KMS-11 (cell line): ENCODE measurements at regions not wholly inside any gene's neighbourhood (a gene's known extent, or its start where the extent isn't known, plus 50 kb on each side); places are given as distances from the start of the nearest gene placed in this dataset.
"Not testable (repeated sequence)": the region's sequence is repeated elsewhere in the genome, so short reads cannot be mapped to it uniquely, and the experiment has no call there.

ENCODE experiments used
- H2AFZ ChIP-seq: fragments of 200-600 bp; sonication (generic); 2 replicates; pipeline ENCODE4 v1.6.1; 2016; ENCODE audit warnings: antibody characterized with exemption, mixed run types, low read depth
- H3K27ac ChIP-seq: fragments of 200-600 bp; sonication (generic); 2 replicates; pipeline ENCODE4 v1.6.1; 2016; ENCODE audit warnings: mild to moderate bottlenecking, mixed run types
- H3K27me3 ChIP-seq: fragments of 200-600 bp; sonication (generic); 2 replicates; pipeline ENCODE4 v1.6.1; 2017; ENCODE audit warnings: mild to moderate bottlenecking, low read depth, mixed run types, moderate library complexity; ENCODE audit not compliant: insufficient read depth
- H3K36me3 ChIP-seq: fragments of 200-600 bp; sonication (generic); 2 replicates; pipeline ENCODE4 v1.6.1; 2017; ENCODE audit warnings: mild to moderate bottlenecking, mixed run types; ENCODE audit not compliant: insufficient read depth
- H3K4me1 ChIP-seq: fragments of 200-600 bp; sonication (generic); 2 replicates; pipeline ENCODE4 v1.6.1; 2016; ENCODE audit warnings: mild to moderate bottlenecking, low read depth, mixed run types; ENCODE audit not compliant: poor library complexity, severe bottlenecking
- H3K4me2 ChIP-seq: fragments of 200-600 bp; sonication (generic); 2 replicates; pipeline ENCODE4 v1.7.0; 2016; ENCODE audit warnings: mild to moderate bottlenecking, mixed run types
- H3K4me3 ChIP-seq: fragments of 200-600 bp; sonication (generic); IDR thresholded peaks from 2 replicates; pipeline ENCODE4 v1.6.1; 2017; ENCODE audit warnings: low read depth, low read length, mixed read lengths; ENCODE audit not compliant: insufficient read depth
- H3K79me2 ChIP-seq: fragments of 200-600 bp; sonication (generic); 2 replicates; pipeline ENCODE4 v1.6.1; 2016; ENCODE audit warnings: low read depth, mixed run types; ENCODE audit not compliant: insufficient read depth
- H3K9ac ChIP-seq: fragments of 200-600 bp; sonication (generic); 2 replicates; pipeline ENCODE4 v1.6.1; 2016; ENCODE audit warnings: mild to moderate bottlenecking, mixed run types
- H4K20me1 ChIP-seq: fragments of 200-600 bp; sonication (generic); 2 replicates; pipeline ENCODE4 v1.6.1; 2016; ENCODE audit warnings: mild to moderate bottlenecking, mixed run types; ENCODE audit not compliant: insufficient read depth
- TF ChIP-seq, protein P1 (sequence below): fragments of 200-600 bp; sonication (generic); conservative IDR thresholded peaks from 2 replicates; pipeline ENCODE4 v1.6.1; 2017; ENCODE audit warnings: low read depth, mild to moderate bottlenecking, antibody characterized with exemption, low read length, moderate library complexity, mixed read lengths

DNA sequence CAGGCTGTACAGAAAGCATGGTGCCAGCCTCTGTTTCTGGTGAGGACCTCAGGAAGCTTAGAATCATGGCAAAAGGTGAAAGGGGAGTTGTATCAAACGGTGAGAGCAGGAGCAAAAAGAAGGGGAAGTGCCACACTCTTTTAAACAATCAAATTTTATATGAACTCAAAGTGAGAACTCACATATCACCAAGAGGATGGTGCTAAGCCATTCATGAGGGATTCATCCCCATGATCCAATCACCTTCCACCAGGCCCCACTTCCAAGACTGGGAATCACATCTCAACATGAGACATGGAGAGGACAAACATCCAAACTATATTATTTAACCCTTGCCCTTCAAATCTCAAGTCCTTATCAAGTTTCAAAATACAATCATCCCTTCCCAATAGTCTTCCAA lies 836.7 kb downstream of the SLITRK5 start:
- no peak overlapping the region for H3K4me3 ChIP-seq
- H3K4me2 ChIP-seq: no peak overlapping the region
- no peak overlapping the region for H3K9ac ChIP-seq
- H3K36me3 ChIP-seq: no peaks in the 10 kb centered on the region
- no peak overlapping the region for H3K27ac ChIP-seq
- H3K27me3 ChIP-seq: no peaks in the 10 kb centered on the region
- H2AFZ ChIP-seq: no peak overlapping the region
- no peaks in the 10 kb centered on the region for H3K79me2 ChIP-seq
- H3K4me1 ChIP-seq: no peaks in the 10 kb centered on the region
- H4K20me1 ChIP-seq: no peaks in the 10 kb centered on the region
- TF ChIP-seq, protein P1, sequence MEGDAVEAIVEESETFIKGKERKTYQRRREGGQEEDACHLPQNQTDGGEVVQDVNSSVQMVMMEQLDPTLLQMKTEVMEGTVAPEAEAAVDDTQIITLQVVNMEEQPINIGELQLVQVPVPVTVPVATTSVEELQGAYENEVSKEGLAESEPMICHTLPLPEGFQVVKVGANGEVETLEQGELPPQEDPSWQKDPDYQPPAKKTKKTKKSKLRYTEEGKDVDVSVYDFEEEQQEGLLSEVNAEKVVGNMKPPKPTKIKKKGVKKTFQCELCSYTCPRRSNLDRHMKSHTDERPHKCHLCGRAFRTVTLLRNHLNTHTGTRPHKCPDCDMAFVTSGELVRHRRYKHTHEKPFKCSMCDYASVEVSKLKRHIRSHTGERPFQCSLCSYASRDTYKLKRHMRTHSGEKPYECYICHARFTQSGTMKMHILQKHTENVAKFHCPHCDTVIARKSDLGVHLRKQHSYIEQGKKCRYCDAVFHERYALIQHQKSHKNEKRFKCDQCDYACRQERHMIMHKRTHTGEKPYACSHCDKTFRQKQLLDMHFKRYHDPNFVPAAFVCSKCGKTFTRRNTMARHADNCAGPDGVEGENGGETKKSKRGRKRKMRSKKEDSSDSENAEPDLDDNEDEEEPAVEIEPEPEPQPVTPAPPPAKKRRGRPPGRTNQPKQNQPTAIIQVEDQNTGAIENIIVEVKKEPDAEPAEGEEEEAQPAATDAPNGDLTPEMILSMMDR: no peak

DNA sequence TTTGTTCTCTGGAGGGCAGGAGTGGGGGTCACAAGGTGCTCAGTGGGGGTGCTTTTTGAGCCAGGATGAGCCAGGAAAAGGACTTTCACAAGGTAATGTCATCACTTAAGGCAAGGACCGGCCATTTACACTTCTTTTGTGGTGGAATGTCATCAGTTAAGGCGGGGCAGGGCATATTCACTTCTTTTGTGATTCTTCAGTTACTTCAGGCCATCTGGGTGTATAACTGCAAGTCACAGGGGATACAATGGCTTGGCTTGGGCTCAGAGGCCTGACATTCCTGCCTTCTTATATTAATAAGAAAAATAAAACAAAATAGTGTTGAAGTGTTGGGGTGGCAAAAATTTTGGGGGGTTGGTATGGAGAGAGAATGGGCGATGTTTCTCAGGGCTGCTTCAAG lies 841.8 kb downstream of the SLITRK5 start:
- not testable (repeated sequence) for H4K20me1 ChIP-seq, H3K36me3 ChIP-seq, H3K9ac ChIP-seq, H2AFZ ChIP-seq, H3K4me2 ChIP-seq, H3K27ac ChIP-seq, H3K4me1 ChIP-seq, H3K79me2 ChIP-seq, H3K27me3 ChIP-seq, H3K4me3 ChIP-seq

DNA sequence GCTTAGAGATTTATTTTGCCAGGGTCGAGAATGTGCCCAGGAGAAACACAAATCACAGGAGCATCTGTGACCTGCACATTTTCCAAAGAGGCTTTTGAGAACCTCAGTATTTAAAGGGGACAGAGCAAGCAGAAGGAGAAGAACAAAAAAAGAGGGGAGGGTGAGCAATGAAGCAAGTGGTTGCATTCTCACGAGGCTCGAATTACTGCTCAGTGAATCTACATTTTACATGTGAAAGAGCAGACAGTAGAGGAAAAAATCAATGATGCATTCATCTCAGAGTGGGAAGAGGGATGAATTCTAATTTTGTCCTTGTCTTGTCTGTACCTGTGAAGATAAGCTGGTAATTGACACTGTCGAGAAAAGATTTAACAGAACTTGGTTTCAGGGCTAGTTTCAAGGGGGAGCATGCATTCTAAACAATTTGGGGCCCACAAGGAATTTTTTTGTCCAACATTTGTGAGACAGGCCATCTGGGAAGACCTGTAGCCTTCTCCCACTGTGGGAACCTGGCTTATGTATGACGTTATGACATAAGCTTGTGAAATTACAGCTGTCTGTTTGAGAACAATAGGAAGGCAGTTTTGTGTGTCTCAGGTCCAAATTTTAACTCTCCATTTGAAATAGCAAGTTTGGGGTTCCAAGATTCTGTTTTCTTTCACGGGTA lies 855.1 kb downstream of the SLITRK5 start:
- H3K27ac ChIP-seq: no peak overlapping the region
- no peaks in the 10 kb centered on the region for H4K20me1 ChIP-seq
- no peak overlapping the region for H3K4me3 ChIP-seq
- H3K4me2 ChIP-seq: no peak overlapping the region
- H3K27me3 ChIP-seq: no peaks in the 10 kb centered on the region
- TF ChIP-seq, protein P1: no peak
- H3K79me2 ChIP-seq: no peaks in the 10 kb centered on the region
- H3K4me1 ChIP-seq: no peaks in the 10 kb centered on the region
- H3K36me3 ChIP-seq: no peaks in the 10 kb centered on the region
- H3K9ac ChIP-seq: no peak overlapping the region
- H2AFZ ChIP-seq: no peak overlapping the region

DNA sequence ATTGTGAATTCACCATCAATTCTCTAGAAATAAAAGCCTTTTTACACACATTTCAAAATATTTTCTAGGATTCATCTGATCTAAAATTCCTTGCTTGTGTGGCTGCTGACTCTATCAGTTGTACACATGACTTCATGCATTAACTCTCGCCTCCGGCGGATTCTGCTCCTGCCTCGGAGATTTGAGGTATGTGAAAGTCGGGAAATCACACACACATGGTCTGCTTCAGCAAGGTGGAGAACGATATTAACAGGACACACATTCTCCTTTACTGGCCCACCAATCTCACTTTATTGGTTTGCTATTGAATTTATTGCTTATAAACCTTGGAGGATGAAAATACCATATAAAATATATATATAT lies 855.7 kb downstream of the SLITRK5 start:
- Histone ChIP-seq H3K27me3 (no peaks in the 10 kb centered on the region), H3K79me2 (no peaks in the 10 kb centered on the region), H3K27ac (no peak overlapping the region), H2AFZ (no peak overlapping the region), H3K36me3 (no peaks in the 10 kb centered on the region), H4K20me1 (no peaks in the 10 kb centered on the region), H3K4me1 (no peaks in the 10 kb centered on the region), H3K9ac (no peak overlapping the region), H3K4me2 (no peak overlapping the region), H3K4me3 (no peak overlapping the region)
- TF ChIP-seq, protein P1: no peak

DNA sequence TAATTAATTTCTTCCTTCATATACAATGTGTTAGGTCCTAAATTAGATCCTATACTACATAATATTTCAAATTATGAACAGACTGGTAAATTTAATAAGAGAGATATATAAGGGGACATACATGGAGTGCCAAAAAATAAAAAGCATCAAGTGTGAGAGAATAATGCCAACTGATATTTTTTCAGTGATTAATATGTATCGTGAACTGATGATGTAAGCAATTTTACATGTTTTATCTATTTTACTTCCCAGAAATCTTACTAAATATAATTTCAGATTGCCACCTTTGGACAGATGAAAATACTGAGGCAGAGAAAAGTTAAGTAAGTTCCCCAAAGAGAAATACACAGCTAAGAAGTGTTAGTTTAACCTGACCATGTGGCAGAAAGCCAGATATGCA lies 870.8 kb downstream of the SLITRK5 start:
- Histone ChIP-seq H3K27ac (no peak overlapping the region), H3K79me2 (no peaks in the 10 kb centered on the region), H4K20me1 (no peaks in the 10 kb centered on the region), H2AFZ (no peak overlapping the region), H3K4me2 (no peak overlapping the region), H3K27me3 (no peaks in the 10 kb centered on the region), H3K4me1 (no peaks in the 10 kb centered on the region), H3K9ac (no peak overlapping the region), H3K36me3 (no peaks in the 10 kb centered on the region), H3K4me3 (no peak overlapping the region)
- TF ChIP-seq, protein P1: no peak
